HepG2 (cell line): ENCODE measurements at regions not wholly inside any gene's neighbourhood (a gene's known extent, or its start where the extent isn't known, plus 50 kb on each side); places are given as distances from the start of the nearest gene placed in this dataset.

Source experiments
- ATAC-seq: fragments of 200-7000 bp; cut with Tn5 transposase; 3 replicates; pipeline ENCODE4 v1.9.1; 2020; ENCODE audit warnings: mild to moderate bottlenecking, moderate library complexity
- BruUV-seq: library from RNA; stranded (reverse); fragments of 400-500 nt; replicated peaks from 2 replicates; lab custom pipeline; 2021; lab: Mats Ljungman, UMichigan
- CTCF ChIA-PET: fragments of 300-600 bp; formaldehyde crosslinking; extraction: SDS; loops from one replicate; lab custom pipeline; 2021; ENCODE audit warnings: low total read pairs, inconsistent platforms, low intra/inter-chr PET ratio; lab: Yijun Ruan, JAX
- POLR2A ChIA-PET: fragments of 350-600 bp; sonication (Branson Sonifier 250); formaldehyde crosslinking; loops from one replicate; lab custom pipeline; 2020; ENCODE audit warnings: antibody characterized with exemption, inconsistent platforms; lab: Yijun Ruan, JAX
- DNase-seq: peaks from one replicate; pipeline ENCODE4 v3.0.0-alpha.2; 2015; ENCODE audit warnings: low spot score
- FAIRE-seq: peaks from 3 replicates; lab custom pipeline; 2011; peaks lifted over from hg19 to GRCh38; lab: Jason Lieb, UNC
- H2AFZ ChIP-seq: one replicate; pipeline ENCODE4 v1.6.1; 2011; ENCODE audit warnings: low read length, inconsistent platforms
- H3K27ac ChIP-seq: fragments of 300-600 bp; 3 replicates; pipeline ENCODE4 v1.8.0; 2011; ENCODE audit warnings: mixed run types, mild to moderate bottlenecking, mixed read lengths, low read length, inconsistent platforms; ENCODE audit not compliant: insufficient read depth; ENCODE audit errors: extremely low read length
- H3K27me3 ChIP-seq, 2 experiments: fragments of 200-600 bp in 1 of 2; 2 replicates in 1 of 2; 3 replicates in 1 of 2; pipeline versions ENCODE4 v1.6.0 to v1.8.0; 2011; ENCODE audit warnings: low read length in 2 of 2, mild to moderate bottlenecking in 2 of 2, moderate library complexity in 2 of 2, inconsistent platforms in 1 of 2; ENCODE audit not compliant: insufficient read depth in 2 of 2, control insufficient read depth in 1 of 2
- H3K36me3 ChIP-seq, 2 experiments: fragments of 200-600 bp in 1 of 2; replicated peaks in 1 of 2; 2 replicates in 1 of 2; 3 replicates in 1 of 2; pipeline versions ENCODE4 v1.5.1 to v1.8.0; 2011; ENCODE audit warnings: low read length in 2 of 2, inconsistent platforms in 1 of 2; ENCODE audit not compliant: insufficient read depth in 2 of 2, control insufficient read depth in 1 of 2
- H3K4me1 ChIP-seq: 2 replicates; pipeline ENCODE4 v1.5.1; 2012; ENCODE audit warnings: low read length, inconsistent platforms; ENCODE audit not compliant: insufficient read depth
- H3K4me2 ChIP-seq: 2 replicates; pipeline ENCODE4 v1.6.0; 2011; ENCODE audit warnings: low read depth, low read length, inconsistent platforms
- H3K4me3 ChIP-seq, 3 experiments: fragments of 200-600 bp in 1 of 3; sonication (generic), shearing (Covaris generic) in 1 of 3; replicated peaks in 1 of 3; 2 replicates each; pipeline ENCODE4 v1.5.1; 2011 to 2016; ENCODE audit warnings: low read length in 3 of 3, inconsistent platforms in 2 of 3, low read depth in 2 of 3, mild to moderate bottlenecking in 2 of 3, control low read depth in 1 of 3, mixed read lengths in 1 of 3; ENCODE audit not compliant: insufficient read depth in 1 of 3
- H3K79me2 ChIP-seq: one replicate; pipeline ENCODE4 v1.6.1; 2011; ENCODE audit warnings: low read length, inconsistent platforms; ENCODE audit not compliant: insufficient read depth
- H3K9ac ChIP-seq: 2 replicates; pipeline ENCODE4 v1.6.0; 2011; ENCODE audit warnings: mild to moderate bottlenecking, low read depth, low read length, inconsistent platforms; ENCODE audit not compliant: insufficient read depth
- H3K9me3 ChIP-seq: 2 replicates; pipeline ENCODE4 v1.5.1; 2012; ENCODE audit warnings: mild to moderate bottlenecking, low read length
- H4K20me1 ChIP-seq: 2 replicates; pipeline ENCODE4 v1.6.0; 2011; ENCODE audit warnings: inconsistent platforms, mild to moderate bottlenecking, low read length, moderate library complexity; ENCODE audit not compliant: insufficient read depth
- GABPA ChIP-seq, 2 experiments: IDR thresholded peaks; 2 replicates each; pipeline ENCODE4 v1.6.1; 2011 to 2016; ENCODE audit warnings: low read depth in 2 of 2, low read length in 1 of 2, missing biosample characterization in 1 of 2, missing genetic modification characterization in 1 of 2
- LCORL ChIP-seq, 2 experiments: fragments of 450-650 bp in 1 of 2; sonication (generic) in 1 of 2; formaldehyde crosslinking in 1 of 2; IDR thresholded peaks; 2 replicates each; pipeline versions ENCODE4 v1.5.0 to v1.6.1; 2017 to 2020; ENCODE audit warnings: antibody characterized with exemption in 1 of 2, missing genetic modification reagents in 1 of 2
- MXD4 ChIP-seq: IDR thresholded peaks from 2 replicates; pipeline ENCODE4 v1.6.1; 2016; ENCODE audit warnings: mild to moderate bottlenecking, missing biosample characterization, missing genetic modification reagents
- NFE2L2 ChIP-seq: fragments of 150-350 bp; IDR thresholded peaks from 2 replicates; pipeline ENCODE4 v1.6.1; 2014; ENCODE audit warnings: low read length
- NFIC ChIP-seq: IDR thresholded peaks from 2 replicates; pipeline ENCODE4 v1.6.1; 2012; ENCODE audit warnings: mild to moderate bottlenecking, low read length, inconsistent platforms
- PHF8 ChIP-seq: sonication (generic); formaldehyde crosslinking; IDR thresholded peaks from 2 replicates; pipeline ENCODE4 v1.5.0; 2020; ENCODE audit warnings: missing genetic modification reagents
- RCOR2 ChIP-seq: IDR thresholded peaks from 2 replicates; pipeline ENCODE4 v1.6.1; 2016; ENCODE audit warnings: missing biosample characterization, missing genetic modification reagents
- SAFB2 ChIP-seq: sonication (generic); formaldehyde crosslinking; IDR thresholded peaks from 2 replicates; pipeline ENCODE4 v1.5.1; 2020; ENCODE audit warnings: missing genetic modification reagents, low read depth, mild to moderate bottlenecking, borderline replicate concordance
- ZNF281 ChIP-seq: sonication (generic); formaldehyde crosslinking; IDR thresholded peaks from 2 replicates; pipeline ENCODE4 v1.4.0; 2020; ENCODE audit warnings: missing genetic modification reagents, borderline replicate concordance
- ZNF326 ChIP-seq: sonication (generic); formaldehyde crosslinking; IDR thresholded peaks from 2 replicates; pipeline ENCODE4 v1.4.0; 2020; ENCODE audit warnings: missing genetic modification reagents, borderline replicate concordance
- ZNF607 ChIP-seq: sonication (generic); formaldehyde crosslinking; IDR thresholded peaks from 2 replicates; pipeline ENCODE4 v1.5.1; 2020; ENCODE audit warnings: missing genetic modification reagents, mild to moderate bottlenecking, borderline replicate concordance
- ZNF616 ChIP-seq: sonication (generic); formaldehyde crosslinking; IDR thresholded peaks from 2 replicates; pipeline ENCODE4 v1.5.0; 2020; ENCODE audit warnings: low read depth, mild to moderate bottlenecking, missing genetic modification reagents
- ZNF737 ChIP-seq: sonication (generic); formaldehyde crosslinking; IDR thresholded peaks from 2 replicates; pipeline ENCODE4 v1.5.0; 2020; ENCODE audit warnings: missing genetic modification reagents, mild to moderate bottlenecking, borderline replicate concordance
- ZSCAN30 ChIP-seq: sonication (generic); formaldehyde crosslinking; IDR thresholded peaks from 2 replicates; pipeline ENCODE4 v1.5.0; 2020; ENCODE audit warnings: mild to moderate bottlenecking, missing genetic modification reagents
- WGBS: methylation state at CpG from one replicate; pipeline ENCODE4 v1.1.6; 2017; ENCODE audit warnings: low lambda C conversion rate; 5-methylcytosine and 5-hydroxymethylcytosine counted together
- in situ Hi-C: cut with HindIII; loops from 2 replicates; pipeline ENCODE4 v1.10.0; 2017; ENCODE audit warnings: low pct_unique_long_range_greater_than_20kb; ENCODE audit not compliant: extremely low pct_ligation_motif_present
- intact Hi-C: fragments of 100-400 bp; cut with micrococcal nuclease; formaldehyde crosslinking; loops from one replicate; pipeline ENCODE4 v1.10.0; 2022; ENCODE audit not compliant: unreplicated experiment
- TF ChIP-seq, protein P1 (sequence below): sonication (generic); formaldehyde crosslinking; IDR thresholded peaks from 2 replicates; pipeline ENCODE4 v1.4.0; 2020; ENCODE audit warnings: missing genetic modification reagents

- intact Hi-C loops (no loop called here), in situ Hi-C loops (no loop called here)
- Histone ChIP-seq H2AFZ (no peak overlapping the region), H3K79me2 (no peaks in the 10 kb centered on the region), H3K9me3 (no peaks in the 10 kb centered on the region), H3K27me3 (peaks cover 0 to 8% of the 10 kb centered on the region in 2 experiments; a peak in 1 of 5 replicates), H4K20me1 (no peaks in the 10 kb centered on the region)
- CTCF ChIA-PET, result no interaction called here
- TF ChIP-seq PHF8, result no peak
- TF ChIP-seq LCORL (IDR thresholded peaks at IDR 0.05), result no peak
- no peak for TF ChIP-seq LCORL (CRISPR knock-in tag; IDR thresholded peaks at IDR 0.05)
- no peak for TF ChIP-seq ZNF607 (CRISPR knock-in tag)
- TF ChIP-seq SAFB2 (CRISPR knock-in tag), result no peak
- no peak for TF ChIP-seq RCOR2 (CRISPR knock-in tag)
- TF ChIP-seq ZNF326 (CRISPR knock-in tag), result no peak
- no peak for TF ChIP-seq MXD4 (CRISPR knock-in tag)
- TF ChIP-seq ZNF616 (CRISPR knock-in tag), result no peak
- no peak for TF ChIP-seq NFE2L2
- TF ChIP-seq GABPA (IDR thresholded peaks at IDR 0.05; ENCODE audit: low read depth, low read length), result no peak
- no peak for TF ChIP-seq GABPA (CRISPR knock-in tag; IDR thresholded peaks at IDR 0.05; ENCODE audit: low read depth)
- no peak for TF ChIP-seq ZNF737 (CRISPR knock-in tag)
- TF ChIP-seq, protein P1, sequence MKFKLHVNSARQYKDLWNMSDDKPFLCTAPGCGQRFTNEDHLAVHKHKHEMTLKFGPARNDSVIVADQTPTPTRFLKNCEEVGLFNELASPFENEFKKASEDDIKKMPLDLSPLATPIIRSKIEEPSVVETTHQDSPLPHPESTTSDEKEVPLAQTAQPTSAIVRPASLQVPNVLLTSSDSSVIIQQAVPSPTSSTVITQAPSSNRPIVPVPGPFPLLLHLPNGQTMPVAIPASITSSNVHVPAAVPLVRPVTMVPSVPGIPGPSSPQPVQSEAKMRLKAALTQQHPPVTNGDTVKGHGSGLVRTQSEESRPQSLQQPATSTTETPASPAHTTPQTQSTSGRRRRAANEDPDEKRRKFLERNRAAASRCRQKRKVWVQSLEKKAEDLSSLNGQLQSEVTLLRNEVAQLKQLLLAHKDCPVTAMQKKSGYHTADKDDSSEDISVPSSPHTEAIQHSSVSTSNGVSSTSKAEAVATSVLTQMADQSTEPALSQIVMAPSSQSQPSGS (CRISPR knock-in tag), result no peak
- TF ChIP-seq NFIC, result no peak
- no peak for TF ChIP-seq ZSCAN30
- TF ChIP-seq ZNF281 (CRISPR knock-in tag), result no peak
- TF ChIP-seq, all 625 proteins: peak for 0
- H3K27ac ChIP-seq, result no peak overlapping the region
- no peaks in the 10 kb centered on the region for H3K36me3 ChIP-seq
- no peak for FAIRE-seq
- H3K4me1 ChIP-seq, result no peaks in the 10 kb centered on the region
- no TSS peak for BruUV-seq
- H3K9ac ChIP-seq, result no peak overlapping the region
- ATAC-seq, result no peak
- no peak overlapping the region for H3K4me3 ChIP-seq
- DNase-seq, result no peak
- no peak overlapping the region for H3K4me2 ChIP-seq
- POLR2A ChIA-PET, result no interaction called here
- WGBS, result 19% methylated on average over 4 of the region's 4 CpGs
These were observed 296.1 kb downstream of the DHX35 start for GRCh38 chr20:39258253-39258652.
